H1 (cell line): ENCODE measurements at regions not wholly inside any gene's neighbourhood (a gene's known extent, or its start where the extent isn't known, plus 50 kb on each side); places are given as distances from the start of the nearest gene placed in this dataset.

Experiments
- TAF1 ChIP-seq: IDR thresholded peaks from 2 replicates; pipeline ENCODE4 v1.6.1; 2011; ENCODE audit warnings: mild to moderate bottlenecking, low read depth, low read length
- TF ChIP-seq, protein P1 (sequence below): fragments of 300-600 bp; sonication (generic); IDR thresholded peaks from 2 replicates; pipeline ENCODE4 v1.7.1; 2012; ENCODE audit warnings: low read length, moderate library complexity, mild to moderate bottlenecking, inconsistent platforms; ENCODE audit not compliant: insufficient replicate concordance

DNA sequence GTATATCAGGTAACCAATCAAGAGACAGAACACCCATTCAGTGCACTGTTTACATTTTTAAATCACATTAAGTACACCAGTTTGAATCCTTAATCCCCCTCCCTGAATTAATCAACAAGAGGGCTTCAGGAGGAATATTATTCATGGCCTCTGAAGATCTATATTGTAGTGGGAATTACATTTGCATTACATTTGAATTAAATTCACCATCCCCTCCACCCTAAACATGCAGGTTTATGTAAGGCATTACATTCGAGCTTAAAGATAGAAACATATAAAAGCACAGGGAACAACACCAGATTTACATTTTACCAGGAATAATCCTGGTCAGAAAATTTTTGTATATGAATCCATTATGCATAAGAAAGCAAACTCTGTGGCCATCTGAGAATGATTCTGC, 197.8 kb upstream of the KITLG start (continued):
- TF ChIP-seq, protein P1, sequence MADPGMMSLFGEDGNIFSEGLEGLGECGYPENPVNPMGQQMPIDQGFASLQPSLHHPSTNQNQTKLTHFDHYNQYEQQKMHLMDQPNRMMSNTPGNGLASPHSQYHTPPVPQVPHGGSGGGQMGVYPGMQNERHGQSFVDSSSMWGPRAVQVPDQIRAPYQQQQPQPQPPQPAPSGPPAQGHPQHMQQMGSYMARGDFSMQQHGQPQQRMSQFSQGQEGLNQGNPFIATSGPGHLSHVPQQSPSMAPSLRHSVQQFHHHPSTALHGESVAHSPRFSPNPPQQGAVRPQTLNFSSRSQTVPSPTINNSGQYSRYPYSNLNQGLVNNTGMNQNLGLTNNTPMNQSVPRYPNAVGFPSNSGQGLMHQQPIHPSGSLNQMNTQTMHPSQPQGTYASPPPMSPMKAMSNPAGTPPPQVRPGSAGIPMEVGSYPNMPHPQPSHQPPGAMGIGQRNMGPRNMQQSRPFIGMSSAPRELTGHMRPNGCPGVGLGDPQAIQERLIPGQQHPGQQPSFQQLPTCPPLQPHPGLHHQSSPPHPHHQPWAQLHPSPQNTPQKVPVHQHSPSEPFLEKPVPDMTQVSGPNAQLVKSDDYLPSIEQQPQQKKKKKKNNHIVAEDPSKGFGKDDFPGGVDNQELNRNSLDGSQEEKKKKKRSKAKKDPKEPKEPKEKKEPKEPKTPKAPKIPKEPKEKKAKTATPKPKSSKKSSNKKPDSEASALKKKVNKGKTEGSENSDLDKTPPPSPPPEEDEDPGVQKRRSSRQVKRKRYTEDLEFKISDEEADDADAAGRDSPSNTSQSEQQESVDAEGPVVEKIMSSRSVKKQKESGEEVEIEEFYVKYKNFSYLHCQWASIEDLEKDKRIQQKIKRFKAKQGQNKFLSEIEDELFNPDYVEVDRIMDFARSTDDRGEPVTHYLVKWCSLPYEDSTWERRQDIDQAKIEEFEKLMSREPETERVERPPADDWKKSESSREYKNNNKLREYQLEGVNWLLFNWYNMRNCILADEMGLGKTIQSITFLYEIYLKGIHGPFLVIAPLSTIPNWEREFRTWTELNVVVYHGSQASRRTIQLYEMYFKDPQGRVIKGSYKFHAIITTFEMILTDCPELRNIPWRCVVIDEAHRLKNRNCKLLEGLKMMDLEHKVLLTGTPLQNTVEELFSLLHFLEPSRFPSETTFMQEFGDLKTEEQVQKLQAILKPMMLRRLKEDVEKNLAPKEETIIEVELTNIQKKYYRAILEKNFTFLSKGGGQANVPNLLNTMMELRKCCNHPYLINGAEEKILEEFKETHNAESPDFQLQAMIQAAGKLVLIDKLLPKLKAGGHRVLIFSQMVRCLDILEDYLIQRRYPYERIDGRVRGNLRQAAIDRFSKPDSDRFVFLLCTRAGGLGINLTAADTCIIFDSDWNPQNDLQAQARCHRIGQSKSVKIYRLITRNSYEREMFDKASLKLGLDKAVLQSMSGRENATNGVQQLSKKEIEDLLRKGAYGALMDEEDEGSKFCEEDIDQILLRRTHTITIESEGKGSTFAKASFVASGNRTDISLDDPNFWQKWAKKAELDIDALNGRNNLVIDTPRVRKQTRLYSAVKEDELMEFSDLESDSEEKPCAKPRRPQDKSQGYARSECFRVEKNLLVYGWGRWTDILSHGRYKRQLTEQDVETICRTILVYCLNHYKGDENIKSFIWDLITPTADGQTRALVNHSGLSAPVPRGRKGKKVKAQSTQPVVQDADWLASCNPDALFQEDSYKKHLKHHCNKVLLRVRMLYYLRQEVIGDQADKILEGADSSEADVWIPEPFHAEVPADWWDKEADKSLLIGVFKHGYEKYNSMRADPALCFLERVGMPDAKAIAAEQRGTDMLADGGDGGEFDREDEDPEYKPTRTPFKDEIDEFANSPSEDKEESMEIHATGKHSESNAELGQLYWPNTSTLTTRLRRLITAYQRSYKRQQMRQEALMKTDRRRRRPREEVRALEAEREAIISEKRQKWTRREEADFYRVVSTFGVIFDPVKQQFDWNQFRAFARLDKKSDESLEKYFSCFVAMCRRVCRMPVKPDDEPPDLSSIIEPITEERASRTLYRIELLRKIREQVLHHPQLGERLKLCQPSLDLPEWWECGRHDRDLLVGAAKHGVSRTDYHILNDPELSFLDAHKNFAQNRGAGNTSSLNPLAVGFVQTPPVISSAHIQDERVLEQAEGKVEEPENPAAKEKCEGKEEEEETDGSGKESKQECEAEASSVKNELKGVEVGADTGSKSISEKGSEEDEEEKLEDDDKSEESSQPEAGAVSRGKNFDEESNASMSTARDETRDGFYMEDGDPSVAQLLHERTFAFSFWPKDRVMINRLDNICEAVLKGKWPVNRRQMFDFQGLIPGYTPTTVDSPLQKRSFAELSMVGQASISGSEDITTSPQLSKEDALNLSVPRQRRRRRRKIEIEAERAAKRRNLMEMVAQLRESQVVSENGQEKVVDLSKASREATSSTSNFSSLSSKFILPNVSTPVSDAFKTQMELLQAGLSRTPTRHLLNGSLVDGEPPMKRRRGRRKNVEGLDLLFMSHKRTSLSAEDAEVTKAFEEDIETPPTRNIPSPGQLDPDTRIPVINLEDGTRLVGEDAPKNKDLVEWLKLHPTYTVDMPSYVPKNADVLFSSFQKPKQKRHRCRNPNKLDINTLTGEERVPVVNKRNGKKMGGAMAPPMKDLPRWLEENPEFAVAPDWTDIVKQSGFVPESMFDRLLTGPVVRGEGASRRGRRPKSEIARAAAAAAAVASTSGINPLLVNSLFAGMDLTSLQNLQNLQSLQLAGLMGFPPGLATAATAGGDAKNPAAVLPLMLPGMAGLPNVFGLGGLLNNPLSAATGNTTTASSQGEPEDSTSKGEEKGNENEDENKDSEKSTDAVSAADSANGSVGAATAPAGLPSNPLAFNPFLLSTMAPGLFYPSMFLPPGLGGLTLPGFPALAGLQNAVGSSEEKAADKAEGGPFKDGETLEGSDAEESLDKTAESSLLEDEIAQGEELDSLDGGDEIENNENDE = no peak
- no peak for TF ChIP-seq TAF1
